C1 segment of cervical spinal cord (tissue), 14 donors: ENCODE measurements at regions not wholly inside any gene's neighbourhood (a gene's known extent, or its start where the extent isn't known, plus 50 kb on each side); places are given as distances from the start of the nearest gene placed in this dataset.
"Not testable (repeated sequence)": the region's sequence is repeated elsewhere in the genome, so short reads cannot be mapped to it uniquely, and the experiment has no call there.

Experiments used
- DNase-seq, 14 donors: peaks; one replicate each; lab custom pipeline; 2025; lab: John Stamatoyannopoulos, UW

- no peak for DNase-seq
Measured at GRCh38 chr3:176078906-176079305, 1118.4 kb downstream of the TBL1XR1 start.

DNA sequence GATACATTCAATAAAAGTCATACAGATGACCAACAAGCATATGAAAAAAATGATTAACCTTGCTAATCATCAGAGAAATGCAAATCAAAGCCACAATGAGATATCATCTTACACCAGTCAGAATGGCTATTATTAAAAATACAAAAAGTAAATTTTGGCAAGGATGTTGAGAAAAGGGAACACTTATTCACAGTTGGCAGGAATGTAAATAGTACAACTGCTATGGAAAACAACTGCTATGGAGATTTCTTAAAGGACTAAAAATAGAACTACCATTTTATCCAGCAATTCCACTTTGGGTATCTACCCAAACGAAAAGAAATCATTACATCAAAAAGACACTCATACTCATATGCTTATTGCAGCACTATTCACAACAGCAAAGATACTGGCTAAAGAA is 1121.8 kb downstream of the TBL1XR1 start:
- no peak for DNase-seq

DNA sequence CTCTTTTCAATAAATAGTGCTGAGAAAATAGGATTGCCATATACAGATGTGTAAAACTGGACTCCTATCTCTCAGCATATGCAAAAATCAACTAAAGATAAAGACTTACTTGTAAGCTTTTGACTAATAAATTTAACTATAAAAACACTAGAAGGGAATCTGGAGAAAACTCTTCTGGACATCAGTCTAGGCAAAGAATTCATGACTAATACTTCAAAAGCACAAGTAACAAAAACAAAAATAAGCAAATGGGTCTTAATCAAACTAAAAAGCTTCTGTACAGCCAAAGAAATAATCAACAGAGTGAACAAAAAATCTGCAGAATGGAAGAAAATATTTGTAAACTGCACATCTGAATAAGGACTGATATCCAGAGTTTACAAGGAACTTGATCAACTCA is 1122.2 kb downstream of the TBL1XR1 start:
- DNase-seq = no peak

GRCh38 chr3:176074096-176074495 is 1123.2 kb downstream of the TBL1XR1 start:
- no peak for DNase-seq

GRCh38 chr3:176071943-176072342 is 1125.3 kb downstream of the TBL1XR1 start:
- DNase-seq = no peak

- DNase-seq = no peak
Measured at GRCh38 chr3:176068750-176069149, 1128.5 kb downstream of the TBL1XR1 start.

GRCh38 chr3:176058856-176059255 is 1138.4 kb downstream of the TBL1XR1 start:
- no peak for DNase-seq

DNA sequence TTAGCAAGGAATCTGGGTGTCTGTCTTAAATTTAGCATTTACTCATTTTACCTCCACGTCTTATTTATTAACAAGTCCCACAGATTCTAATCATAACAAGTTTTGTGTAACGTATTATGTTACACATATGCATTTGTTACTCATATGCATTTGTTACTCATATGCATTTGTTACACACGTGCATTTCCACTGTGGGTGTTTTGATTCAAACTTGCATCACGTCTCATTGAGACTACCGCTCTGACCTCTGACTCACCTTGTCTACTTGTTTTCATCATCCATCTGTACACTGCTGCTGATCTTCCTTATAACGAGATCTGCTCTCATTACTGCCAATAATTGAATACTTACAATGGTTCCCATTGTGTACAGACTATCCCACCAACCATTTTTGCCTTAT is 1141.4 kb downstream of the TBL1XR1 start:
- no peak for DNase-seq

- no peak for DNase-seq
Measured at GRCh38 chr3:176051766-176052165, 1145.5 kb downstream of the TBL1XR1 start.

DNA sequence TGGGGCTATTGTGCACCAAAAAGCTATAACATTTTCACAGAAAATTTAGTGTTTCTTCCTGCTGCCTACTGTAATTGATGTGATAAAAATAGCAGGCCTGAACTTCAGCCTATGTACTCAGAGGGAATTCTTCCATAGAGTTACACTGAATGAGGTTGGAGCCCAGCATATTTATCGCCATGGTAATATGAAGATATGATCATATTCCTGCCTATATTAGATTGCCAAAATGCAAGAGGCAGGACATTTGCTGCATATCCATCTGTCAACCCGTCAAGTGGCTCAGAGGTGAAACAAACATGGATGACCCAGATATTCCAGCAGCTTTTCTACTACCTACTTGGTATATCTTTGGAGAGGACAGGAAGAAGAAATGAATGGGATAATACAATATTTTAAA is 1150.6 kb downstream of the TBL1XR1 start:
- DNase-seq = no peak

- no peak for DNase-seq
Measured at GRCh38 chr3:176041812-176042211, 1155.5 kb downstream of the TBL1XR1 start.

- no peak for DNase-seq
Measured at GRCh38 chr3:176041185-176041584, 1156.1 kb downstream of the TBL1XR1 start.

DNA sequence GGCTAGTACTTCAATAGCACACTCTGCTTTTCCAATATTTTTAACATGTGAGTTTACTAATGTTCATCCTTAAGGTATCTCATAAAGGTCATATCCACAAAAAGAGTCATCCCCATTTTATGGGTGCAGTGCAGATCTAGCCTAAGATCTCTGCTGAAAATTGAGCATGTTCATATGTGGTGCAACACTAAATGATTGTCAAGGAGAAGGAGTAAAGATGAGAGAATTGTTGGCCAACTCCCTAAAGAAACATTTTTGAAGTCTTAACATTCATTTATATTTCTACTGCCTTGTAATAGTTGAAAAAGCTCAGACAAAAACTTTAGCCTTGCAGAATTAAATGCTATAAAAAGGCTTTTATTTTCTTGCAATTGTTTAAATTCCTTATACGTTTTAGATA is 1159.6 kb downstream of the TBL1XR1 start:
- no peak for DNase-seq

- no peak for DNase-seq
Measured at GRCh38 chr3:176032043-176032442, 1165.2 kb downstream of the TBL1XR1 start.

GRCh38 chr3:176016203-176016602 is 1157.1 kb downstream of the NAALADL2 start:
- DNase-seq = not testable (repeated sequence)

- DNase-seq = not testable (repeated sequence)
Measured at GRCh38 chr3:176015228-176015627, 1156.1 kb downstream of the NAALADL2 start.

DNA sequence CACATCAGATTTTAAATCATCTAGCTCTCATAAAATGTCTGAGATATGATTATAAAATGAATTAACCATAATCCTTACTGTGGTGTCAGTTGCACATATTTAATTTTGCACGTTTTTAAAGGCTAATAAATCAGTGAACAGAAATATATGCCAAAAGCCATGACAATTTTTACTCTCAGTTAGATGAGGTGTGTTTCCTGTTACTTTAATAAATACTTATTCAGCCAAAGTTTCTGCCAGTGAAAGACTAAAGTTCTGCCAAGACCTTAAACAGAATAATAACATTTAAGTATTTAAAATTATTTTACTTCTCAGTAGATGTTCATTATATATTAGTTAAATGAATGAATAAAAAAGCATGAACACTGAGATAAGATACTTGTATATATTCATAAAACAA is 1150.1 kb downstream of the NAALADL2 start:
- no peak for DNase-seq

DNA sequence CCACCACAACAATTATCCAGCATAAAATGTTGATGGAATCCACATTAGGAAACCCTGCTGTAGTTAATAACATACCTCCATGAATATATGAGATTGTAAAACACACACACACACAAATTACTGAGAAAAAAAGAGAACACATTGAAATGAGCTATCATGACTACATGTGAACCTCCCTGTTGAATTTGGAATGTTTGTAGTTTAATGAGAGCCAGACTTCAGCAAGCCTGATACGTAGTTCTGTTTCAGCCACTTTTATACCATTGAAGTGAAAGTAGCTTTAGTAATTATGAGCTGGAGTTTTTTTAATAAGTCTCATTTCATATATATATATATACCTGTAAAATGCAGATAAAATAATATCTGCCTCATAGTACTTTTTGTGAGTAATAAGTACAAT is 1146.4 kb downstream of the NAALADL2 start:
- DNase-seq = no peak

DNA sequence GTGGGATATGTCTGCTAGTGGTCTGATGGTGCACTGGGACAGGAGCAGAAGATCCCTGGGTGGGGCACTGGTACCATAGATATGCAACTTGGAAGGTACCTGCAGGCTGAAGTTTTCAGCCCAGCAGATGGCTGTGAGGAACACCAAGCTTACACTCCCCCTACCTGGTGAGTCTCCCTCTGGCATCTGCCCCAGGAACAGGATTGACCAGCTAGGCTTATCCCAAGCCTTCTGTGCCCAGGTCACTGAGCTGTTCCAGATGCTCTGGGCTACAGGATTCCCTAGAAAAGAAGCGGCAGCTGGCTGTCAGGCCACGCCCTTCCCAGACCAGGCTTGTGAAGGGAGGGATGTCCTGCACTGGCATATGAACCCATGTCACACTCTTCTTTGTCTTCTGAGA is 1130.0 kb downstream of the NAALADL2 start:
- no peak for DNase-seq

- DNase-seq = no peak
Measured at GRCh38 chr3:175988401-175988800, 1129.3 kb downstream of the NAALADL2 start.

DNA sequence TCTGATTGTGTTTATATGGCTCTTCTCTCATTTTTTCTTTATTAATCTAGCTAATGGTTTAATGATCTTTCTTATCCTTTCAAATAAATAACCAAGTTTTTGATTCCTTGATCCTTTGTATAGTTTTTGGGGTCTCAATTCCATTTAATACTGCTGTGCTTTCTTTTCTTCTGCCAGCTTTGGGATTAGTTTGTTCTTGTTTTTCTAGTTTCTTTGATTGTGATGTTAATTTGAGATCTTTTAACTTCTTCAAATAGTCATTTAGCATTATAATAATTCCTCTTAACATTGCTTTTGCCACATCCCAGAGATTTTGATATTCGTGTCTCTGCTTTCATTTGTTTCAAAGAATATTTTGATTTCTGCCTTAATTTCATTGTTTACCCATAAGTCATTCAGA is 1126.6 kb downstream of the NAALADL2 start:
- no peak for DNase-seq

- DNase-seq = no peak
Measured at GRCh38 chr3:175983379-175983778, 1124.2 kb downstream of the NAALADL2 start.

GRCh38 chr3:175980486-175981090 is 1121.5 kb downstream of the NAALADL2 start:
- DNase-seq = no peak
